Liver (tissue), 8 donors: ENCODE measurements at regions not wholly inside any gene's neighbourhood (a gene's known extent, or its start where the extent isn't known, plus 50 kb on each side); places are given as distances from the start of the nearest gene placed in this dataset.

ENCODE experiments used
- DNase-seq: peaks from one replicate; pipeline ENCODE4 v3.0.0-alpha.2; 2017; ENCODE audit warnings: low spot score
- H3K27ac ChIP-seq, 2 donors: one replicate each; pipeline ENCODE4 v1.7.0; 2013; ENCODE audit warnings: inconsistent platforms in 2 of 2, low read length in 2 of 2, control low read depth in 1 of 2, low read depth in 1 of 2, mild to moderate bottlenecking in 1 of 2
- H3K27me3 ChIP-seq, 4 donors: one replicate each; pipeline versions ENCODE4 v1.6.1 to v1.7.0; 2013; ENCODE audit warnings: low read length in 3 of 4, inconsistent platforms in 1 of 4, mild to moderate bottlenecking in 1 of 4, moderate library complexity in 1 of 4; ENCODE audit not compliant: control insufficient read depth in 4 of 4, insufficient read depth in 4 of 4
- H3K36me3 ChIP-seq, 4 donors: one replicate each; pipeline versions ENCODE4 v1.6.1 to v1.7.0; 2013; ENCODE audit warnings: low read length in 3 of 4, mild to moderate bottlenecking in 3 of 4, low read depth in 1 of 4, moderate library complexity in 1 of 4; ENCODE audit not compliant: control insufficient read depth in 4 of 4, insufficient read depth in 3 of 4
- H3K4me1 ChIP-seq, 4 donors: one replicate each; pipeline versions ENCODE4 v1.6.1 to v1.7.0; 2013; ENCODE audit warnings: low read length in 3 of 4, mild to moderate bottlenecking in 3 of 4, moderate library complexity in 1 of 4; ENCODE audit not compliant: control insufficient read depth in 4 of 4, insufficient read depth in 4 of 4
- H3K4me3 ChIP-seq, 3 donors: one replicate each; pipeline versions ENCODE4 v1.6.1 to v1.7.0; 2013; ENCODE audit warnings: low read length in 3 of 3, control low read depth in 1 of 3, low read depth in 1 of 3, mild to moderate bottlenecking in 1 of 3
- H3K9ac ChIP-seq, 2 donors: one replicate each; pipeline ENCODE4 v1.7.0; 2013; ENCODE audit warnings: low read length in 2 of 2, mild to moderate bottlenecking in 2 of 2, moderate library complexity in 2 of 2, control low read depth in 1 of 2, low read depth in 1 of 2
- H3K9me3 ChIP-seq, 4 donors: one replicate each; pipeline versions ENCODE4 v1.6.1 to v1.7.0; 2013; ENCODE audit warnings: low read length in 3 of 4; ENCODE audit not compliant: control insufficient read depth in 4 of 4
- FOXA1 ChIP-seq: IDR thresholded peaks from 2 replicates; pipeline ENCODE4 v1.6.1; 2016; ENCODE audit warnings: antibody characterized with exemption
- HNF4A ChIP-seq, 2 donors: conservative IDR thresholded peaks; 2 replicates each; pipeline ENCODE4 v1.6.1; 2016; ENCODE audit warnings: antibody characterized with exemption in 2 of 2, mild to moderate bottlenecking in 2 of 2
- JUND ChIP-seq, 2 donors: IDR thresholded peaks; 2 replicates each; pipeline ENCODE4 v1.6.1; 2016; ENCODE audit warnings: antibody characterized with exemption in 2 of 2
- NR2F2 ChIP-seq: IDR thresholded peaks from 2 replicates; pipeline ENCODE4 v1.6.1; 2016; ENCODE audit warnings: antibody characterized with exemption
- REST ChIP-seq: IDR thresholded peaks from 2 replicates; pipeline ENCODE4 v1.6.1; 2016; ENCODE audit warnings: antibody characterized with exemption, mild to moderate bottlenecking
- SP1 ChIP-seq: IDR thresholded peaks from 2 replicates; pipeline ENCODE4 v1.6.1; 2018; ENCODE audit warnings: antibody characterized with exemption, mild to moderate bottlenecking
- TAF1 ChIP-seq: conservative IDR thresholded peaks from 2 replicates; pipeline ENCODE4 v1.6.1; 2016; ENCODE audit warnings: antibody characterized with exemption, mild to moderate bottlenecking
- YY1 ChIP-seq: IDR thresholded peaks from 2 replicates; pipeline ENCODE4 v1.6.1; 2016; ENCODE audit warnings: antibody characterized with exemption, mild to moderate bottlenecking
- ZBTB33 ChIP-seq: IDR thresholded peaks from 2 replicates; pipeline ENCODE4 v1.6.1; 2016; ENCODE audit warnings: antibody characterized with exemption
- WGBS: extraction: QIAGEN DNeasy Blood & Tissue Kit; methylation state at CpG from one replicate; pipeline ENCODE4 v1.1.7; 2013; 5-methylcytosine and 5-hydroxymethylcytosine counted together
- TF ChIP-seq, protein P1 (sequence below): fragments of 150-350 bp; IDR thresholded peaks from 2 replicates; pipeline ENCODE4 v1.5.1; 2017; ENCODE audit warnings: improper control_type of control experiment, low read depth, low read length; ENCODE audit not compliant: missing input control
- donor health status: healthy.
- donor health status: healthy.
- donor health status: healthy.
- donor health status: healthy.
- donor health status: healthy.

DNA sequence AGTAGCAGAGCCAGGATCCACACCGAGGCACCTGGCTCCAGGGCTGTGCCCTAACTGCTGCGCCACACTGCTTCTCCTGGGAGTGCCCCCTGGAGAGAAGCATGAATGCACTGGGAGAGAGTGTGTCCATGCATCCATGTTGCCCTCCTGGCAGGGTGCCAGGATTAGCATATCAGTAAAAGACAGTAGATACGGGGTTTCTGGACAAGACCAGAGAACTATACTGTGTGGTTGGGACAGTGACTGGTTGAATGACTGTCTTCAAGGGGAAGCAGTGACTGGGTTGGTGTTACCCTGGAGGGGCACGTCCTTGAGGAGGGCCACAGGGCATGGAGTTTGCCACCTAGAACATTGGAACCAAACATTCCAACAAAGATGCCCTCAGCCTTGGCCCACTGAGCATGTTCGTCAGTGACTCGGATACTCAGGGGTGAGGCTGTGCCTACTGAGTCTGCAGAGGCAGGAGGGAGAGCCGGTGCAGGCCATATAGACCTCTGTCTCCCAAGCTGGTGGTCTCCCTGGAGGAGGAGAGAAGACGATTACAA lies 288.8 kb downstream of the CDC5L start:
- Histone ChIP-seq H3K27ac (no peak overlapping the region), H3K27me3 (no peaks in the 10 kb centered on the region), H3K9me3 (no peaks in the 10 kb centered on the region), H3K9ac (no peak overlapping the region), H3K4me3 (no peak overlapping the region), H3K4me1 (no peaks in the 10 kb centered on the region), H3K36me3 (no peaks in the 10 kb centered on the region)
- WGBS: 92% methylated on average over 8 of the region's 8 CpGs
- DNase-seq: peak; percentile 24
- no peak for TF ChIP-seq REST

DNA sequence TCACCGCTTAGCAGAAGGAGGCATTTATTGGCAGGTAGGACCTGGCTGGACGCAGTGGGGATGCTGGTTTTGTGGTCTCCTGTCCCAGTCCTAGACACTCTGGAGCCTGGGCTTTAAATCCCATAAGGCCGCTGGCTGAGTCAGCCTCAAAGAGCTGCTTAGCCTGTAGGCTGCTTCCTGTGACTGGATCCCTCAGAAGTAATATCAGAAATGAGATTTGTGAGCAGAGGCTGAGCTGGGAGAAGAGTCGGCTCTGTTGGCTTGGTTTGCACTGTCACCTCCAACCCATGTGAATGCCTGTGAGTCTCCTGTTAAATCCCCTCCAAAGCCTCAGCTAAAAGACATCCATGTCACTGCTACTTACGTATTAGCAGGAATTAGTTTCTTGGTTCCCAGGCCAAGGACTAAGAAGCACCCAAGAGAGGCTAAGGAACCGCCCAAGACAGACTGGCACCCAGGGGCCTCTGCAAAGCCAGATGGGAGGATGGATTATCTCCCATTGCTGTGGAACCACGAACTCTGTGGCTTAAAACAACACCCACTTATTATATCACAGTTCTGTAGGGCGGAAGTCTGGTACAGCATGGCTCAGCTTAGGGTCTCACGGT lies 289.4 kb downstream of the CDC5L start:
- Histone ChIP-seq H3K36me3 (no peaks in the 10 kb centered on the region), H3K4me1 (no peaks in the 10 kb centered on the region), H3K27ac (no peak overlapping the region), H3K9ac (no peak overlapping the region), H3K27me3 (no peaks in the 10 kb centered on the region), H3K9me3 (no peaks in the 10 kb centered on the region), H3K4me3 (no peak overlapping the region)
- peak; percentile 12 for DNase-seq
- no peak for TF ChIP-seq YY1
- no peak for TF ChIP-seq HNF4A (conservative IDR thresholded peaks at IDR 0.05)
- WGBS: 93% methylated on average over 9 of the region's 9 CpGs

- no peak for TF ChIP-seq JUND (IDR thresholded peaks at IDR 0.05)
- TF ChIP-seq NR2F2: no peak
- TF ChIP-seq HNF4A (conservative IDR thresholded peaks at IDR 0.05): no peak
- no peak for TF ChIP-seq YY1
- TF ChIP-seq, protein P1, sequence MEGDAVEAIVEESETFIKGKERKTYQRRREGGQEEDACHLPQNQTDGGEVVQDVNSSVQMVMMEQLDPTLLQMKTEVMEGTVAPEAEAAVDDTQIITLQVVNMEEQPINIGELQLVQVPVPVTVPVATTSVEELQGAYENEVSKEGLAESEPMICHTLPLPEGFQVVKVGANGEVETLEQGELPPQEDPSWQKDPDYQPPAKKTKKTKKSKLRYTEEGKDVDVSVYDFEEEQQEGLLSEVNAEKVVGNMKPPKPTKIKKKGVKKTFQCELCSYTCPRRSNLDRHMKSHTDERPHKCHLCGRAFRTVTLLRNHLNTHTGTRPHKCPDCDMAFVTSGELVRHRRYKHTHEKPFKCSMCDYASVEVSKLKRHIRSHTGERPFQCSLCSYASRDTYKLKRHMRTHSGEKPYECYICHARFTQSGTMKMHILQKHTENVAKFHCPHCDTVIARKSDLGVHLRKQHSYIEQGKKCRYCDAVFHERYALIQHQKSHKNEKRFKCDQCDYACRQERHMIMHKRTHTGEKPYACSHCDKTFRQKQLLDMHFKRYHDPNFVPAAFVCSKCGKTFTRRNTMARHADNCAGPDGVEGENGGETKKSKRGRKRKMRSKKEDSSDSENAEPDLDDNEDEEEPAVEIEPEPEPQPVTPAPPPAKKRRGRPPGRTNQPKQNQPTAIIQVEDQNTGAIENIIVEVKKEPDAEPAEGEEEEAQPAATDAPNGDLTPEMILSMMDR: no peak
- TF ChIP-seq ZBTB33: no peak
- TF ChIP-seq TAF1: no peak
- TF ChIP-seq SP1: no peak
- no peak for TF ChIP-seq FOXA1
- 90% methylated on average over 9 of the region's 9 CpGs for WGBS
- no peaks in the 10 kb centered on the region for H3K36me3 ChIP-seq
- H3K9me3 ChIP-seq: no peaks in the 10 kb centered on the region
- no peak overlapping the region for H3K4me3 ChIP-seq
- H3K27me3 ChIP-seq: no peaks in the 10 kb centered on the region
- no peak overlapping the region for H3K27ac ChIP-seq
- no peaks in the 10 kb centered on the region for H3K4me1 ChIP-seq
- DNase-seq: peak; percentile 26
- H3K9ac ChIP-seq: no peak overlapping the region
Observed at GRCh38 chr6:44678252-44678935, 290.9 kb downstream of the CDC5L start.
